ENCODE measurements at regions not wholly inside any gene's neighbourhood (a gene's known extent, or its start where the extent isn't known, plus 50 kb on each side); places are given as distances from the start of the nearest gene placed in this dataset.

GRCh38 chr2:56707650-56708049 lies 523.9 kb downstream of the CCDC85A start:
- TF ChIP-seq CTCF (IDR thresholded peaks at IDR 0.05) (no peak), SIN3A (IDR thresholded peaks at IDR 0.05; ENCODE audit: borderline replicate concordance, insufficient read depth, low read depth, low read length) (no peak), POLR2AphosphoS5 (IDR thresholded peaks at IDR 0.05; ENCODE audit: low read depth, low read length) (no peak), TCF7L2 (IDR thresholded peaks at IDR 0.05; ENCODE audit: low read depth, low read length) (no peak), REST (IDR thresholded peaks at IDR 0.05; ENCODE audit: insufficient read depth in 1 of 2, low read depth in 2 of 2, low read length in 1 of 2) (no peak)
- ChIA-PET CTCF (no interaction called here), POLR2A (no interaction called here)
- Histone ChIP-seq H3K4me3 (ENCODE audit: low read depth in 2 of 2, low read length in 2 of 2) (no peak overlapping the region), H3K36me3 (ENCODE audit: control insufficient read depth, insufficient read depth, low read length) (no peaks in the 10 kb centered on the region), H3K4me1 (ENCODE audit: control insufficient read depth, insufficient read depth, low read length) (no peaks in the 10 kb centered on the region), H3K9me3 (ENCODE audit: control insufficient read depth, insufficient read depth, low read depth, low read length) (no peaks in the 10 kb centered on the region), H3K27ac (ENCODE audit: low read length) (no peak overlapping the region), H3K27me3 (ENCODE audit: control insufficient read depth, insufficient read depth, low read length) (no peaks in the 10 kb centered on the region)
- ATAC-seq (no peak), DNase-seq (ENCODE audit: low read depth, low spot score) (no peak)
- BruUV-seq (replicated peaks), result no TSS peak
- in situ Hi-C loops (cut with HindIII; ENCODE audit: low pct_unique_long_range_greater_than_20kb, low sequenced_read_pairs) (no loop called here), intact Hi-C loops (cut with micrococcal nuclease; ENCODE audit: unreplicated experiment) (no loop called here)

GRCh38 chr2:56709181-56709580 lies 525.4 kb downstream of the CCDC85A start:
- no TSS peak for BruUV-seq (replicated peaks)
- TF ChIP-seq POLR2AphosphoS5 (IDR thresholded peaks at IDR 0.05; ENCODE audit: low read depth, low read length), result no peak
- no peak for TF ChIP-seq REST (IDR thresholded peaks at IDR 0.05; ENCODE audit: insufficient read depth in 1 of 2, low read depth in 2 of 2, low read length in 1 of 2)
- no peak for TF ChIP-seq SIN3A (IDR thresholded peaks at IDR 0.05; ENCODE audit: borderline replicate concordance, insufficient read depth, low read depth, low read length)
- TF ChIP-seq CTCF (IDR thresholded peaks at IDR 0.05), result no peak
- no peak for TF ChIP-seq TCF7L2 (IDR thresholded peaks at IDR 0.05; ENCODE audit: low read depth, low read length)
- intact Hi-C loops (cut with micrococcal nuclease; ENCODE audit: unreplicated experiment), result no loop called here
- Histone ChIP-seq H3K27me3 (ENCODE audit: control insufficient read depth, insufficient read depth, low read length) (no peaks in the 10 kb centered on the region), H3K4me1 (ENCODE audit: control insufficient read depth, insufficient read depth, low read length) (no peaks in the 10 kb centered on the region), H3K9me3 (ENCODE audit: control insufficient read depth, insufficient read depth, low read depth, low read length) (no peaks in the 10 kb centered on the region), H3K36me3 (ENCODE audit: control insufficient read depth, insufficient read depth, low read length) (no peaks in the 10 kb centered on the region), H3K4me3 (ENCODE audit: low read depth in 2 of 2, low read length in 2 of 2) (no peak overlapping the region), H3K27ac (ENCODE audit: low read length) (no peak overlapping the region)
- in situ Hi-C loops (cut with HindIII; ENCODE audit: low pct_unique_long_range_greater_than_20kb, low sequenced_read_pairs), result no loop called here
- DNase-seq (ENCODE audit: low read depth, low spot score) (no peak), ATAC-seq (no peak)
- ChIA-PET POLR2A (no interaction called here), CTCF (no interaction called here)

Measured in Panc1 (cell line).